Muscle layer of colon (tissue), 2 donors: ENCODE measurements at regions not wholly inside any gene's neighbourhood (a gene's known extent, or its start where the extent isn't known, plus 50 kb on each side); places are given as distances from the start of the nearest gene placed in this dataset.

Source experiments
- H3K27ac ChIP-seq: one replicate; pipeline ENCODE4 v1.7.0; 2013; ENCODE audit warnings: low read depth, mild to moderate bottlenecking, low read length, moderate library complexity
- H3K27me3 ChIP-seq, 2 donors: one replicate each; pipeline ENCODE4 v1.7.0; 2013; ENCODE audit warnings: low read length in 2 of 2, mild to moderate bottlenecking in 2 of 2; ENCODE audit not compliant: insufficient read depth in 2 of 2, control insufficient read depth in 1 of 2
- H3K36me3 ChIP-seq: one replicate; pipeline ENCODE4 v1.7.0; 2013; ENCODE audit warnings: mild to moderate bottlenecking, low read length; ENCODE audit not compliant: insufficient read depth
- H3K4me1 ChIP-seq: one replicate; pipeline ENCODE4 v1.7.0; 2013; ENCODE audit warnings: mild to moderate bottlenecking, low read length; ENCODE audit not compliant: insufficient read depth
- H3K4me3 ChIP-seq, 2 donors: one replicate each; pipeline ENCODE4 v1.7.0; 2013; ENCODE audit warnings: low read length in 2 of 2, low read depth in 1 of 2, mild to moderate bottlenecking in 1 of 2, moderate library complexity in 1 of 2
- H3K9ac ChIP-seq: one replicate; pipeline ENCODE4 v1.7.0; 2013; ENCODE audit warnings: low read length
- H3K9me3 ChIP-seq: one replicate; pipeline ENCODE4 v1.7.0; 2013; ENCODE audit warnings: mild to moderate bottlenecking, low read length
- donor health status: abdominal sarcoma.
- donor health status: Adenocarcinoma of cecum.

GRCh38 chr2:122583159-122583917 is 827.9 kb downstream of the TSN start:
- Histone ChIP-seq H3K27ac (no peak overlapping the region), H3K4me3 (no peak overlapping the region), H3K9me3 (no peaks in the 10 kb centered on the region), H3K36me3 (no peaks in the 10 kb centered on the region), H3K27me3 (no peaks in the 10 kb centered on the region), H3K9ac (no peak overlapping the region), H3K4me1 (no peaks in the 10 kb centered on the region)

GRCh38 chr2:122590524-122590923 is 835.1 kb downstream of the TSN start:
- Histone ChIP-seq H3K4me3 (no peak overlapping the region), H3K27ac (no peak overlapping the region), H3K9ac (no peak overlapping the region), H3K4me1 (no peaks in the 10 kb centered on the region), H3K27me3 (no peaks in the 10 kb centered on the region), H3K9me3 (no peaks in the 10 kb centered on the region), H3K36me3 (no peaks in the 10 kb centered on the region)

- H3K27me3 ChIP-seq, result no peaks in the 10 kb centered on the region
- H3K9me3 ChIP-seq, result no peaks in the 10 kb centered on the region
- no peaks in the 10 kb centered on the region for H3K36me3 ChIP-seq
- H3K27ac ChIP-seq, result no peak overlapping the region
- H3K9ac ChIP-seq, result no peak overlapping the region
- H3K4me3 ChIP-seq, result no peak overlapping the region
- H3K4me1 ChIP-seq, result no peaks in the 10 kb centered on the region
These were observed 839.6 kb downstream of the TSN start for GRCh38 chr2:122595065-122595464.

- no peaks in the 10 kb centered on the region for H3K4me1 ChIP-seq
- no peaks in the 10 kb centered on the region for H3K27me3 ChIP-seq
- no peak overlapping the region for H3K9ac ChIP-seq
- no peaks in the 10 kb centered on the region for H3K36me3 ChIP-seq
- no peak overlapping the region for H3K4me3 ChIP-seq
- no peaks in the 10 kb centered on the region for H3K9me3 ChIP-seq
- H3K27ac ChIP-seq, result no peak overlapping the region
These were observed 841.1 kb downstream of the TSN start for GRCh38 chr2:122596598-122596997.

- Histone ChIP-seq H3K27me3 (no peaks in the 10 kb centered on the region), H3K4me1 (no peaks in the 10 kb centered on the region), H3K9me3 (no peaks in the 10 kb centered on the region), H3K4me3 (no peak overlapping the region), H3K9ac (no peak overlapping the region), H3K36me3 (no peaks in the 10 kb centered on the region), H3K27ac (no peak overlapping the region)
These were observed 843.3 kb downstream of the TSN start for GRCh38 chr2:122598784-122599183.

GRCh38 chr2:122610948-122611609 is 855.6 kb downstream of the TSN start:
- H3K27ac ChIP-seq, result no peak overlapping the region
- peaks cover 3% of the 10 kb centered on the region for H3K9me3 ChIP-seq
- no peaks in the 10 kb centered on the region for H3K27me3 ChIP-seq
- no peaks in the 10 kb centered on the region for H3K36me3 ChIP-seq
- H3K4me1 ChIP-seq, result no peaks in the 10 kb centered on the region
- no peak overlapping the region for H3K9ac ChIP-seq
- H3K4me3 ChIP-seq, result no peak overlapping the region

GRCh38 chr2:122622934-122623333 is 867.5 kb downstream of the TSN start:
- Histone ChIP-seq H3K9me3 (no peaks in the 10 kb centered on the region), H3K27ac (no peak overlapping the region), H3K36me3 (no peaks in the 10 kb centered on the region), H3K4me1 (no peaks in the 10 kb centered on the region), H3K4me3 (no peak overlapping the region), H3K27me3 (no peaks in the 10 kb centered on the region), H3K9ac (no peak overlapping the region)

GRCh38 chr2:122627388-122627787 is 871.9 kb downstream of the TSN start:
- Histone ChIP-seq H3K4me3 (no peak overlapping the region), H3K4me1 (no peaks in the 10 kb centered on the region), H3K36me3 (no peaks in the 10 kb centered on the region), H3K9ac (no peak overlapping the region), H3K9me3 (no peaks in the 10 kb centered on the region), H3K27ac (no peak overlapping the region), H3K27me3 (no peaks in the 10 kb centered on the region)

- Histone ChIP-seq H3K4me3 (no peak overlapping the region), H3K9me3 (no peaks in the 10 kb centered on the region), H3K9ac (no peak overlapping the region), H3K27ac (no peak overlapping the region), H3K4me1 (peaks cover 4% of the 10 kb centered on the region), H3K36me3 (no peaks in the 10 kb centered on the region), H3K27me3 (no peaks in the 10 kb centered on the region)
These were observed 878.8 kb downstream of the TSN start for GRCh38 chr2:122634256-122634655.

- Histone ChIP-seq H3K9me3 (no peaks in the 10 kb centered on the region), H3K9ac (no peak overlapping the region)
These were observed 879.5 kb downstream of the TSN start for GRCh38 chr2:122634920-122635319.

GRCh38 chr2:122635686-122636085 is 880.2 kb downstream of the TSN start:
- Histone ChIP-seq H3K9me3 (no peaks in the 10 kb centered on the region), H3K36me3 (no peaks in the 10 kb centered on the region), H3K27ac (no peak overlapping the region), H3K4me1 (peaks cover 4% of the 10 kb centered on the region), H3K9ac (no peak overlapping the region), H3K4me3 (no peak overlapping the region), H3K27me3 (no peaks in the 10 kb centered on the region)

More at GRCh38 chr2:122634920-122635319, 879.5 kb downstream of the TSN start:
- Histone ChIP-seq H3K27me3 (no peaks in the 10 kb centered on the region), H3K4me1 (peaks cover 4% of the 10 kb centered on the region), H3K36me3 (no peaks in the 10 kb centered on the region), H3K4me3 (no peak overlapping the region), H3K27ac (no peak overlapping the region)

- H3K9ac ChIP-seq, result no peak overlapping the region
These were observed 880.6 kb downstream of the TSN start for GRCh38 chr2:122636097-122636496.

More at GRCh38 chr2:122636097-122636496, 880.6 kb downstream of the TSN start:
- H3K4me1 ChIP-seq, result peaks cover 4% of the 10 kb centered on the region
- no peak overlapping the region for H3K27ac ChIP-seq
- no peaks in the 10 kb centered on the region for H3K9me3 ChIP-seq
- H3K4me3 ChIP-seq, result no peak overlapping the region
- no peaks in the 10 kb centered on the region for H3K36me3 ChIP-seq
- H3K27me3 ChIP-seq, result no peaks in the 10 kb centered on the region
